ENCODE measurements at regions not wholly inside any gene's neighbourhood (a gene's known extent, or its start where the extent isn't known, plus 50 kb on each side); places are given as distances from the start of the nearest gene placed in this dataset.

DNA sequence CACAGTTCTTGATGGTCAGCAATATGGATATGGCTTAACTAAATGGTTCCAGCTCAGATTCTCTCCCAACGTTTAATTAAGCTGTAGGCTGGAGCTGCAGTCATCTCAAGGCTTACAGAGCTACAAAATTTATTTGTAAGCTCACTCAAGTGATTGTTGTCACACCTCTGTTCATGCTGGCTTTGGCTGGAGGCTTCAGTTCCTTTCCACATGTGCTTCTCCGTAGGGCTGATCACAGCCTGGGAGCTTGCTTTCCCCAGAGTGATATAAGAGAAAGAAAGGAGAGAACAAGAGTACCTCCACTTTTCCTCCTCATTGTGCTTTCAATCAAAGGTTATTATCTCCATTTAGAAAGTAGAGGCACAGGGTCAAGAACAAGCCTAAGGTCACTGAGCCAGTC is 182.7 kb upstream of the KCNN2 start:
- no peak for DNase-seq

GRCh38 chr5:114184006-114184405 is 177.9 kb upstream of the KCNN2 start:
- no peak for DNase-seq

DNA sequence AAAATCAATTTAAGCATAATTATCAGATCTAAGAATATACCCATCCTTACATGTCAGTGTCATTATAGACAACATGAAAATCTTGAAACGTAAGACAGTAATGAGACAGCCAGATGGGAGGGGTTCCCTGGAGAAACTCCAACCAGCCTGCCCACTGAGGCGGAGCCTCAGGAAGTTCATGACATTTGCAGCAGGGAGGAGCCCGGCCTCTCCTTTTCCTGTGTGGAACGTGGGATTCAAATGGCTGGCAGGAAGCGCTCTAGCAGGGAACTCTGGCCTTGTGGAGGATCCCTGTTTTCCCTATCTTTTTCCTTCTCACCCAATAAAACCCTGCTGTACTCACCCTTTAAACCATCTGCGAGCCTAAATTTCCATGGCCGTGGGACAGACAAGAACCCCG is 176.6 kb upstream of the KCNN2 start:
- no peak for DNase-seq

- no peak for DNase-seq
Measured at GRCh38 chr5:114191441-114191840, 170.4 kb upstream of the KCNN2 start.

DNA sequence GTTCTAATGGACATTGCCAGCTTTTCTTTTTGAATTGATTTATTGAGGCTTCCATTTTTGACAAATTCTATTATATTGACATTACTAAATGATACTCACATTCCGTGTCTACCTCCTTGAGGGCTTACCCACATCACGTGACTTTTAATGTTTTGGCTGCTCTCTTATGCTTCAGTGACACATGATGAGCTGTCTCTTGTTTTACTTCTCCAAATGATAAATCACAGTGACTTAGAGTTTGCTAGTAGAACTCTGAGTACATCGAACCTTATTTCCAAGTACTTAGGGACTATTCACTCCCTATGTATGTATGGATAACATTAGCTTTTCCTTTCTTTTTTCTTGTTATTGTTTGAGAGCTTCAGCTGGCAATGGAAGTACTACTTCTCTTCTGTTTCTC is 169.8 kb upstream of the KCNN2 start:
- no peak for DNase-seq

DNA sequence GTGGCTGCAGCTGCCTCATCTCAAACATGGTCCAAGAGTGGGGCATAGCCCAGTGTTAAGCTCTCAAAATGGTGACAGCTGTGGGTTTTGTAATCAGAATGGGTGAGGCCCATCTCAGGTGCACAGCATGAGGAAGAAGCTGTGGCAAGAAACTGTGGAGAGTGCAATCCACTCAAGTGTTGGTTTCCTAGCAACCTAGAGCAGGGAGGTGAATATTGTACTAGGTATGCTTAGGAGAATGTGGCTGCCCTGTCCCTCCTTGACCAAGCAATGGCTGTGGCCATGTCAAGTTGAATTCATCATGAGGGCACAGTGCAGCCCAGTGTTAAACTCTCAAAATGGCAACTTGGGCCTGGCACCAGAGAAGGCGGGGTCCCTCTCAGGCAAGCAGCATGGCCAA is 160.5 kb upstream of the KCNN2 start:
- no peak for DNase-seq

DNA sequence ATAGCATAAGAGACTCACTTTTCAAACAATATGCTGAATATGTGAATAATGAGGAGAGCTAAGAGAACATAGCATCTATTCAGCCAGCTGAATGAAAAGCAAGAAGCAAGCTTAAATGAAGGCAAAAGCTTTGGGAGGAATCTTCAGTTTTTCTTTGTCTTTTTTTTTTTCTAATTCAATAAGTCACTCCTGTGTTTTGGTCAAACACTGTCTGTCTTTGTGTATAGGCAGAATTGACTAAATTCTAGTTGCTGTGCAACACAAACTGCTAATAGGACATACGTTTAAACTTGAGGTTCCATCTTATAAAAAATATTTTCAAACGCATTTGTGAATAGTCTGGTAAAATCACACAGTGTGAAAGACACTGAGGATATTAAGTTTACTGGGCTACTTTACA is 156.9 kb upstream of the KCNN2 start:
- DNase-seq = no peak

- DNase-seq = no peak
Measured at GRCh38 chr5:114206640-114207039, 155.2 kb upstream of the KCNN2 start.

DNA sequence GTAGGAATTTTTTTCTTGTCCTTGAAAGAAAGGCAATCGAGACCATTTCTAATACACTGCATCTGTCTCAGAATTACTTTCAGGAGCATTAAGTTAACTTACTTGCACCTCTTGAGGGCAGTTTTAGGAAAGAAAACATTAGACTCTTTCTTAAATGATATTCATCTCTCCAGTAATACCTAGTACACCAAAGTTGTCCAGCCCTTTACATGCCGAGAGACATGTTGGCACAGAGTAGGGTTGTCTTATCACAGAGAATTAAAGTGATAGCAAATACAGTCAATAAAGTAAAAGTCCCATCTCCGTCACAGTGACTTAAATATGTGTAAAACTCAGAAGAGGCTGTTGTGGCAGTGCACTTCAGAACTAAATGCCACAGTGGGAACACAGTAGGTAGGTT is 154.3 kb upstream of the KCNN2 start:
- DNase-seq = no peak

DNA sequence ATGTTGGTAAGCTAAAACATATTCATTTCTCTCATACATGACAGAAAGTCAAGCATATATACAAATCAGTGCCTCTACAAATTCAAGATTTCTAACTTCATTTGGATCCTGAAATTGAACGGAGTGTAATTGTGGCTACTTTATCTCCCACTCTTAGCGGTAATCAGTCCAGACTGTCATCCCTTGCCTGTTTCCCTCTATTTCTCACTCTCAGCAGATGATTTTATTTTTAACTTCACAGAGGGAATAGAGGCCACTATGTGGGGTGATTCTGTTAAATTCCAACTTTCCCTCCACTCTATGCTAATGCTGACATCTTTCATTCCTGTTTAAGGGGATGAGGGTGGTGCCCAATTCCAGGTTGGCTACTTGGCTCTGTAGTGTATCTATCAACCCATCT is 153.8 kb upstream of the KCNN2 start:
- DNase-seq = no peak

GRCh38 chr5:114208588-114208987 is 153.3 kb upstream of the KCNN2 start:
- no peak for DNase-seq

GRCh38 chr5:114210662-114211061 is 151.2 kb upstream of the KCNN2 start:
- no peak for DNase-seq

GRCh38 chr5:114221807-114222206 is 140.1 kb upstream of the KCNN2 start:
- no peak for DNase-seq

GRCh38 chr5:114223866-114224265 is 138.0 kb upstream of the KCNN2 start:
- DNase-seq = no peak

- DNase-seq = no peak
Measured at GRCh38 chr5:114237766-114238165, 124.1 kb upstream of the KCNN2 start.

GRCh38 chr5:114238771-114239313 is 123.0 kb upstream of the KCNN2 start:
- no peak for DNase-seq

- DNase-seq = no peak
Measured at GRCh38 chr5:114243281-114243971, 118.4 kb upstream of the KCNN2 start.

DNA sequence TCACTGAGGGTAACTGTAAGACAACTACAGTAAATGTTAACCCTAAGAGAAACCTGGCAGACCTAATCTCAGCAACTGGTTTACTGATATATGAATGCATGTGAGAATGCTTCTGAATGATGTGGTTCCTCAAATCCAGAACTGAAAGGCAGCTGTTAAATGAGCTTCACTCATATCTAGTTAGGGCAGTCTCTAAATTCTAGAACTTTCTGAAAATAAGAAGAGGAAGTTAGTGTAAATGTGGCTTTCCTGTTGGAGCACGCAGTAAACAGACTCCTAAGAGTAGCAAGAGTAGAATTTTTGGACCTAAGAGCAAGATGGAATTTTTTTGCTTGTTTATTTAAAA is 117.9 kb upstream of the KCNN2 start:
- no peak for DNase-seq

- no peak for DNase-seq
Measured at GRCh38 chr5:114249823-114250222, 112.0 kb upstream of the KCNN2 start.

DNA sequence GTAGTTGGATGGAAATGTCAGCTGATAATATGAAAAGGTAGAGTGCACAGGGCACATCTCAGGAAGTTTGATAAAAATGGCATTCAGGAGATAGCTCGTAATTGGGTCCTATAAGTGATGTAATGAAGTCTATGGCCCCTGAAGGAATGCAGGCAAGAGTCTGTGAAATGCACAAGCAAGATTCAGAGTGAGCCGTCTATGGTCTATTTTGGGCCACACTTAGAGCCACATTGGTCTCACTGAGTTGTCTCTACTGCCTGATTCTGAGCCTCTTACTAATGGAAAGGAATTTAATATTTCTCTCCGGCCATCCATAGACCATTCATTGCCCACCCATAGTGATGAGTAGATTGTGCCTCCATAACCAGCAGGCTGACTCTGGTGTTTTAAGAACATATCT is 111.3 kb upstream of the KCNN2 start:
- no peak for DNase-seq

DNA sequence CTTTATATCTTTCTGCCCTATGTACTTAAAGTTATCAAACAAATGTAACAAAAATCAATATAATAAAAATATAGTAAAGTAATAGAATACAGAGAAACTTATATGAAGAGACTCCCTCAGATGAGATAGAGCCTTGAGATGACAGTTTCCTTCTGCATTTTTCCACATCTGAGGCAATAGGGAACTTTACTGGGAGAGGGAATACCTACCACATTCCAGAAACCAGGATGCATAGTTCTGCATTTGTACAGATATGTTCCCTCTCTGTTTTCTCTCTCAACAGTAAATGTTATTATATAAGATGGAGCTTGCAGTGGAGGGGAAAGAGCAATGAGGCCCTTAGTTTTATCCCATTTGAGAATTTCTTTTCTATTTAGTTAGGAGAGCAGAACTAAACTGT is 109.6 kb upstream of the KCNN2 start:
- DNase-seq = no peak

- no peak for DNase-seq
Measured at GRCh38 chr5:114255260-114255659, 106.6 kb upstream of the KCNN2 start.

- DNase-seq = no peak
Measured at GRCh38 chr5:114261989-114262388, 99.9 kb upstream of the KCNN2 start.

DNA sequence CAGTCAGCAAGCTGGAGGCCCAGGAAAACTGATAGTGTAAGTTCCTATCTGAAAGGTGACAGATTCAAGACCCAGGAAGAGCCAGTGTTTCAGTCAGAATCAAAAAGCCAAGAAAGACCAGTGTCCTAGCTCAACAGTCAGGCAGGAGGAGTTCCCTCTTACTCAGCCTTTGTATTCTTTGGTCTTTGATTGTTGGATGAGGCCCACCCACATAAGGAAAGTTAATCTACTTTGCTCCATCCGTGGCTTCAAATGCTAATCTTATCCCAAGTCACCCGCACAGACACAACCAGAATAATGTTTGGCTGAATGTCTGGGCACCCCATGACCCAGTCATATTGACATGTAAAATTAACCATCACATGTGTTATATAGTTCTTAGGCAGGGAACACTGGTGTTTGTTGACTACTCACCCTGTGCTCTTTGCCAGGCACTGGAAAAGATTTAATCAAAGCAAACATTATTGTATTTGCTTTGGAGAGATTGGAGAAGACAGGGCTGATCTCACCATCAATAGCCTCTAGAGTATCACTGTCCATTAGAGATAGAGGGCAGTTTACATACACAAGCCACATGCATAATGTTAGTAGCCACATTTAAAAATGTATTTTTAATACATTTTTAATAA is 96.3 kb upstream of the KCNN2 start:
- no peak for DNase-seq

GRCh38 chr5:114266374-114266773 is 95.5 kb upstream of the KCNN2 start:
- no peak for DNase-seq

All from CD4-positive, alpha-beta T cell treated with Interleukin-1 beta for 1 hour (primary cell).